ENCODE measurements at regions not wholly inside any gene's neighbourhood (a gene's known extent, or its start where the extent isn't known, plus 50 kb on each side); places are given as distances from the start of the nearest gene placed in this dataset.
A peak's percentile ranks its signal among the peaks of the same experiment; 100 is the strongest.

GRCh38 chr5:63170486-63170885 lies 591.9 kb downstream of the LRRC70 start:
- no peaks in the 10 kb centered on the region for H4K20me1 ChIP-seq (replicated peaks in 1 of 2; ENCODE audit: control insufficient read depth in 1 of 2, insufficient read depth in 2 of 2, low read length in 2 of 2)
- CTCF ChIA-PET (ENCODE audit: partially characterized antibody): interaction anchor here (0.6 kb wide), 1 partner anchor 1092 kb away, joined by 3 read pairs; no protein-coding TSS in a partner anchor
- no peak overlapping the region for H2BK15ac ChIP-seq (ENCODE audit: low read length)
- FAIRE-seq (no peak), DNase-seq (ENCODE audit: low read depth in 1 of 2, low spot score in 2 of 2) (no peak)
- H3K4me3 ChIP-seq (ENCODE audit: extremely low read depth in 1 of 4, insufficient read depth in 2 of 4, low read depth in 3 of 4, low read length in 4 of 4): no peak overlapping the region
- H2BK5ac ChIP-seq (ENCODE audit: low read depth, low read length): no peak overlapping the region
- 0 out of 2 replicates have a peak overlapping the region, but pooled peaks have one; percentile 63 for H2AFZ ChIP-seq (ENCODE audit: low read length)
- H3K23ac ChIP-seq (ENCODE audit: insufficient read length): no peak overlapping the region
- H3K4me1 ChIP-seq (replicated peaks in 1 of 4; ENCODE audit: control insufficient read depth in 3 of 4, insufficient read depth in 4 of 4, low read length in 3 of 4): 0 out of 7 replicates have a peak, but pooled peaks cover 0 to 2% (median 0%) of the 10 kb centered on the region in 4 experiments
- H4K8ac ChIP-seq (ENCODE audit: extremely low read depth, insufficient read depth, low read length): no peak overlapping the region
- no peak overlapping the region for H3K4me2 ChIP-seq (ENCODE audit: insufficient read depth in 1 of 2, low read depth in 2 of 2, low read length in 2 of 2)
- H2BK20ac ChIP-seq (ENCODE audit: low read length): no peak overlapping the region
- no peak overlapping the region for H4K5ac ChIP-seq (ENCODE audit: insufficient read length, low read depth, low read length)
- no peak overlapping the region for H3K4ac ChIP-seq (replicated peaks; ENCODE audit: insufficient read length, low read depth, low read length)
- POLR2A ChIA-PET (ENCODE audit: partially characterized antibody): no interaction called here
- no peak overlapping the region for H2BK120ac ChIP-seq (replicated peaks; ENCODE audit: low read depth, low read length)
- no peak overlapping the region for H3K56ac ChIP-seq (replicated peaks; ENCODE audit: insufficient read length, low read depth, low read length)
- H3K23me2 ChIP-seq (ENCODE audit: low read depth, low read length): no peaks in the 10 kb centered on the region
- no peaks in the 10 kb centered on the region for H3K9me3 ChIP-seq (ENCODE audit: insufficient read depth in 2 of 2, low read depth in 1 of 2, low read length in 1 of 2)
- H3K27me3 ChIP-seq (replicated peaks in 1 of 4; ENCODE audit: control insufficient read depth in 3 of 4, extremely low read depth in 1 of 4, insufficient read depth in 3 of 4, low read length in 3 of 4): no peaks in the 10 kb centered on the region
- H3K18ac ChIP-seq (ENCODE audit: extremely low read depth, low read length): no peak overlapping the region
- no peak overlapping the region for H3K14ac ChIP-seq (ENCODE audit: insufficient read length)
- H2AK5ac ChIP-seq (ENCODE audit: low read depth, low read length): no peak overlapping the region
- no peak overlapping the region for H3K9ac ChIP-seq (replicated peaks in 1 of 4; ENCODE audit: extremely low read depth in 1 of 4, low read depth in 3 of 4, low read length in 3 of 4)
- H3K36me3 ChIP-seq (ENCODE audit: control insufficient read depth in 2 of 4, insufficient read depth in 4 of 4, low read length in 3 of 4): no peaks in the 10 kb centered on the region
- H3K79me2 ChIP-seq (ENCODE audit: control insufficient read depth in 1 of 2, insufficient read depth in 2 of 2, low read length in 2 of 2): no peaks in the 10 kb centered on the region
- no peak overlapping the region for H4K91ac ChIP-seq (replicated peaks; ENCODE audit: insufficient read length, low read length)
- H3K79me1 ChIP-seq (ENCODE audit: low read depth, low read length): no peaks in the 10 kb centered on the region
- H2BK12ac ChIP-seq (ENCODE audit: low read depth, low read length): no peak overlapping the region
- H3K27ac ChIP-seq (ENCODE audit: low read depth, low read length): no peak overlapping the region
- WGBS, 2 experiments (ENCODE audit: extremely low coverage in 1 of 2, insufficient coverage in 1 of 2, insufficient read length in 1 of 2, insufficient replicate concordance in 2 of 2, low coverage in 1 of 2, low lambda C conversion rate in 2 of 2, missing lambda C conversion rate in 1 of 2): 90% methylated on average over 6 of the region's 6 CpGs; no CpG with 5 or more reads in 1 of the 2 experiments
- TF ChIP-seq FOSL1 (IDR thresholded peaks at IDR 0.05; ENCODE audit: insufficient read depth, low read depth, low read length) (no peak), TAF1 (IDR thresholded peaks at IDR 0.05; ENCODE audit: low read depth, low read length) (no peak), GTF2F1 (IDR thresholded peaks at IDR 0.05; ENCODE audit: borderline replicate concordance, low read depth, low read length) (no peak), PHF8 (conservative IDR thresholded peaks at IDR 0.05; ENCODE audit: low read depth, low read length) (no peak), SP4 (IDR thresholded peaks at IDR 0.05; ENCODE audit: low read length) (no peak), E2F6 (IDR thresholded peaks at IDR 0.05) (no peak), ATF2 (IDR thresholded peaks at IDR 0.05; ENCODE audit: low read length) (no peak), KDM1A (IDR thresholded peaks at IDR 0.05; ENCODE audit: borderline replicate concordance, low read length) (no peak), TBP (IDR thresholded peaks at IDR 0.05; ENCODE audit: low read depth, low read length) (no peak)

Measured in H1 (cell line).